ENCODE measurements at regions not wholly inside any gene's neighbourhood (a gene's known extent, or its start where the extent isn't known, plus 50 kb on each side); places are given as distances from the start of the nearest gene placed in this dataset.

- no peak for TF ChIP-seq CTCF (IDR thresholded peaks at IDR 0.05)
- TF ChIP-seq POLR2A (IDR thresholded peaks at IDR 0.05): no peak
Measured at GRCh38 chr2:2502201-2502549, 171.1 kb upstream of the MYT1L start.

Measured in thyroid gland (tissue), 4 donors.